ENCODE measurements at regions not wholly inside any gene's neighbourhood (a gene's known extent, or its start where the extent isn't known, plus 50 kb on each side); places are given as distances from the start of the nearest gene placed in this dataset.
A peak's percentile ranks its signal among the peaks of the same experiment; 100 is the strongest.

- DNase-seq (ENCODE audit: low spot score), result no peak
- H3K4me3 ChIP-seq (ENCODE audit: severe bottlenecking), result no peak overlapping the region
Observed at GRCh38 chr5:143964919-143965318, 153.0 kb downstream of the HMHB1 start.

GRCh38 chr5:143966280-143966679, 154.3 kb downstream of the HMHB1 start:
- no peaks in the 10 kb centered on the region for H3K9me3 ChIP-seq (ENCODE audit: severe bottlenecking)
- H3K36me3 ChIP-seq (ENCODE audit: low read depth), result no peaks in the 10 kb centered on the region
- no peak overlapping the region for H3K27ac ChIP-seq (ENCODE audit: poor library complexity, severe bottlenecking)
- TF ChIP-seq CTCF (IDR thresholded peaks at IDR 0.05; ENCODE audit: poor library complexity, severe bottlenecking), result no peak
- H3K4me1 ChIP-seq (ENCODE audit: insufficient read depth, poor library complexity, severe bottlenecking), result peaks cover 16% of the 10 kb centered on the region
- DNase-seq (ENCODE audit: low spot score), result no peak
- ATAC-seq (ENCODE audit: low read depth), result no peak
- H3K4me3 ChIP-seq (ENCODE audit: severe bottlenecking), result no peak overlapping the region
- H3K27me3 ChIP-seq (ENCODE audit: insufficient read depth, poor library complexity, severe bottlenecking), result no peaks in the 10 kb centered on the region

More at GRCh38 chr5:143964919-143965318, 153.0 kb downstream of the HMHB1 start:
- no peaks in the 10 kb centered on the region for H3K9me3 ChIP-seq (ENCODE audit: severe bottlenecking)
- H3K27me3 ChIP-seq (ENCODE audit: insufficient read depth, poor library complexity, severe bottlenecking), result no peaks in the 10 kb centered on the region
- no peaks in the 10 kb centered on the region for H3K36me3 ChIP-seq (ENCODE audit: low read depth)
- H3K4me1 ChIP-seq (ENCODE audit: insufficient read depth, poor library complexity, severe bottlenecking), result peaks cover 15% of the 10 kb centered on the region
- H3K27ac ChIP-seq (ENCODE audit: poor library complexity, severe bottlenecking), result no peak overlapping the region
- TF ChIP-seq CTCF (IDR thresholded peaks at IDR 0.05; ENCODE audit: poor library complexity, severe bottlenecking), result no peak
- peak; percentile 77 for ATAC-seq (ENCODE audit: low read depth)

GRCh38 chr5:143968071-143968878, 156.3 kb downstream of the HMHB1 start:
- DNase-seq (ENCODE audit: low spot score) (no peak), ATAC-seq (ENCODE audit: low read depth) (peak; percentile 75)
- Histone ChIP-seq H3K4me1 (ENCODE audit: insufficient read depth, poor library complexity, severe bottlenecking) (peaks cover 16% of the 10 kb centered on the region), H3K36me3 (ENCODE audit: low read depth) (no peaks in the 10 kb centered on the region), H3K9me3 (ENCODE audit: severe bottlenecking) (no peaks in the 10 kb centered on the region), H3K27ac (ENCODE audit: poor library complexity, severe bottlenecking) (peak overlapping the region; percentile 6), H3K27me3 (ENCODE audit: insufficient read depth, poor library complexity, severe bottlenecking) (no peaks in the 10 kb centered on the region), H3K4me3 (ENCODE audit: severe bottlenecking) (no peak overlapping the region)
- peak; percentile 86 for TF ChIP-seq CTCF (IDR thresholded peaks at IDR 0.05; ENCODE audit: poor library complexity, severe bottlenecking)

- no peak for TF ChIP-seq CTCF (IDR thresholded peaks at IDR 0.05; ENCODE audit: poor library complexity, severe bottlenecking)
- Histone ChIP-seq H3K27ac (ENCODE audit: poor library complexity, severe bottlenecking) (no peak overlapping the region), H3K36me3 (ENCODE audit: low read depth) (no peaks in the 10 kb centered on the region), H3K4me1 (ENCODE audit: insufficient read depth, poor library complexity, severe bottlenecking) (peaks cover 20% of the 10 kb centered on the region), H3K9me3 (ENCODE audit: severe bottlenecking) (no peaks in the 10 kb centered on the region), H3K4me3 (ENCODE audit: severe bottlenecking) (no peak overlapping the region), H3K27me3 (ENCODE audit: insufficient read depth, poor library complexity, severe bottlenecking) (no peaks in the 10 kb centered on the region)
- ATAC-seq (ENCODE audit: low read depth) (no peak), DNase-seq (ENCODE audit: low spot score) (no peak)
Observed at GRCh38 chr5:143970159-143970558, 158.2 kb downstream of the HMHB1 start.

- Histone ChIP-seq H3K27me3 (ENCODE audit: insufficient read depth, poor library complexity, severe bottlenecking) (no peaks in the 10 kb centered on the region), H3K9me3 (ENCODE audit: severe bottlenecking) (no peaks in the 10 kb centered on the region), H3K36me3 (ENCODE audit: low read depth) (no peaks in the 10 kb centered on the region), H3K27ac (ENCODE audit: poor library complexity, severe bottlenecking) (no peak overlapping the region), H3K4me3 (ENCODE audit: severe bottlenecking) (no peak overlapping the region), H3K4me1 (ENCODE audit: insufficient read depth, poor library complexity, severe bottlenecking) (peaks cover 35% of the 10 kb centered on the region)
- no peak for TF ChIP-seq CTCF (IDR thresholded peaks at IDR 0.05; ENCODE audit: poor library complexity, severe bottlenecking)
- ATAC-seq (ENCODE audit: low read depth) (no peak), DNase-seq (ENCODE audit: low spot score) (no peak)
Observed at GRCh38 chr5:143972068-143972467, 160.1 kb downstream of the HMHB1 start.
